SH-SY5Y (cell line): ENCODE measurements at regions not wholly inside any gene's neighbourhood (a gene's known extent, or its start where the extent isn't known, plus 50 kb on each side); places are given as distances from the start of the nearest gene placed in this dataset.
A peak's percentile ranks its signal among the peaks of the same experiment; 100 is the strongest.

Experiments
- GATA2 ChIP-seq: IDR thresholded peaks from 2 replicates; pipeline ENCODE4 v1.6.1; 2011; ENCODE audit warnings: mild to moderate bottlenecking, low read depth, low read length
- GATA3 ChIP-seq: IDR thresholded peaks from 2 replicates; pipeline ENCODE4 v1.6.1; 2011; ENCODE audit warnings: low read depth, mild to moderate bottlenecking, low read length, moderate library complexity

DNA sequence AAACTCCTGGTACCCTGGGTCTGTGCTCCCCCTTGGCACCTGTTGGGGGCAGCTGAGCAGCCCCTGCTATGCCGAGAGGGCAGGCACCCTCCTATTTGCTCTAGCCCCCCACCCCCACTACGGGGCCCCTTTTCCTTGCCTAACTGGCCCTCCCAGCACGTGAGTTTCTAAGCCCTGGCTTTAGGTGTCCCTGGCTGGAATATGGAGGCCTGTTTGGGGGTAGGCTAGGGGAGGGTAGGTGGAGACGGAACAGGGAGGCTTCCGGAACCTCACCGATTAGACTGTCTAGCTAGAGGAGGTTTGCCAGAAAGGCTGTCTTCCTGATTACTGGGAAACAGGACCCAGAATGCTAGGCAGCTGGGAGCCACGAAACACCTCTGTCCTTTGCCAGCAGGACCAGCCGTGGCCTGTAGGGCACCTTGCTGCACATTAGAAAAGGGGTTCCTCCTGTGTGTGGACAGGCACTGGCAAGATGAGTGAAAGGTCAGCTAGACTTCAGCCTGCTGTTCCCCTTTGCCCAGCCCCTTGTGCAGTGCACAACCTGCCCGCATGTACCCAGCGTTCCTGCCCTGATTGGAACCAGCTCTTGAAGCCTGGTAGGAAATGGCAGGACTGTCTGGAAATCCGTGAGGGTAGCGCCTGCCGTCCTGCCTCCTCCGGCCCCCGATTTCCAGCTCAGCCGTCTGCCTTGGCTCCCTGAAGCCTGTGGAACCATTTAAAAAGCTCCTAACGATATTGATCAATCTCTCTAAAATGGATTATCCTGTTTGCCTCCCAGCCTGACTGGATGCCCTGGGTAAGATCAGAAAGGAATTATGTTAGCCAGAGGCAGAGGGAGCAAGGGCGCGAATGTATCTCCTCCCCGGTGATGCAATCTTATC lies 83.4 kb upstream of the GSE1 start:
- no peak for TF ChIP-seq GATA3
- TF ChIP-seq GATA2 = peak; percentile 50; the same call in 1 of the 2 replicates

DNA sequence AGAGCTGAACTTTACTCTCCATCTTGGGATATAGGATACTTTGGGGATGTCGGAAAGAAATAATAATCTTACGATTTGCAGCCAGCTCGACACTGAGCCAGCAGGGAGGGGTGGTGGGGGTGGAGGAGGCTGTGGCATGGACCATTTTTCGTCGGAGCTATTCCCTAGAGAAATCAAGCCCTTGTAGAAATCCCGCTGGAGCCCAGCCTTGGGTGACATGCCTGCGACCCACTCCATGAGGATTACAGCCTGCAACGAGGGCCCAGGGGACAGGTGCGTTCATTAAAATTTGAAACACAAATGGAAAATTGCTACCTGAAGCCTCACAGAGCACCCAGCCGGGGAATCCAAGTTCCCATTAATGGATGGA lies 82.8 kb upstream of the GSE1 start:
- TF ChIP-seq GATA2 (no peak), GATA3 (no peak)

DNA sequence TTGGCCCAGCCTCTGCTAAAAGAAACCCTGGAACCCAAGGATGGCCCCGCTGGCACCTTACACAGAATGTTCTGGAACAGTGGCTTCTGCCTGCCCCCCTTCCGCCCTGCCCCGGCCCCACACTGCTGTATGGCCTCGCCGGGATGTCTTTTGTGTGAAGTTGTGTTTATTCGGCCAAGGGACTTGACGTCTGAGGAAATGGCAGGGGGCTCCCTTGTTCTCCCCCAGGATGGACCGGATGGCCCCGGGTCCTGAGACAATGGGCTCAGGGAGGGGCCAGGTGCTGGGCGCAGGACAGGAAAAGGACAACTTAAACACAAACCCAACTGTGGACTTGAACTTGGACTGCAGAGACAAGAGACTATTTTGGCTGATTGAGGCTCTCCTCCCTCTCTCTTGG lies 81.6 kb upstream of the GSE1 start:
- TF ChIP-seq GATA3 = no peak
- TF ChIP-seq GATA2 = no peak

DNA sequence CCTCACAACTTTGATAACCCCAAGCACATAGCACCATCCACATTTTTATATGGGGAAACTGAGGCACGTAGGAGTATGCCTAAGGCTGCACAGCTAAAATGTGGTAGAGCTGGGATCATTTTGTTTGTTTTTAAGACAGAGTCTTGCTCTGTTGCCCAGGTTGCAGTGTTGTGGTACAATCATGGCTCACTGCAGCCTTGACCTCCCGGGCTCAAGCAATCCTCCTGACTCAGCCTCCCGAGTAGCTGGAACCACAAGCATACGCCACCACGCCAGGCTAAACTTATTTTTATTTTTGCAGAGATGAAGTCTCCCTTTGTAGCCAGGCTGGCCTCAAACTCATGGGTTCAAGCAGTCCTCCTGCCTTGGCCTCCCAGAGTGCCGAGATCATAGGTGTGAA lies 81.0 kb upstream of the GSE1 start:
- no peak for TF ChIP-seq GATA2
- no peak for TF ChIP-seq GATA3

DNA sequence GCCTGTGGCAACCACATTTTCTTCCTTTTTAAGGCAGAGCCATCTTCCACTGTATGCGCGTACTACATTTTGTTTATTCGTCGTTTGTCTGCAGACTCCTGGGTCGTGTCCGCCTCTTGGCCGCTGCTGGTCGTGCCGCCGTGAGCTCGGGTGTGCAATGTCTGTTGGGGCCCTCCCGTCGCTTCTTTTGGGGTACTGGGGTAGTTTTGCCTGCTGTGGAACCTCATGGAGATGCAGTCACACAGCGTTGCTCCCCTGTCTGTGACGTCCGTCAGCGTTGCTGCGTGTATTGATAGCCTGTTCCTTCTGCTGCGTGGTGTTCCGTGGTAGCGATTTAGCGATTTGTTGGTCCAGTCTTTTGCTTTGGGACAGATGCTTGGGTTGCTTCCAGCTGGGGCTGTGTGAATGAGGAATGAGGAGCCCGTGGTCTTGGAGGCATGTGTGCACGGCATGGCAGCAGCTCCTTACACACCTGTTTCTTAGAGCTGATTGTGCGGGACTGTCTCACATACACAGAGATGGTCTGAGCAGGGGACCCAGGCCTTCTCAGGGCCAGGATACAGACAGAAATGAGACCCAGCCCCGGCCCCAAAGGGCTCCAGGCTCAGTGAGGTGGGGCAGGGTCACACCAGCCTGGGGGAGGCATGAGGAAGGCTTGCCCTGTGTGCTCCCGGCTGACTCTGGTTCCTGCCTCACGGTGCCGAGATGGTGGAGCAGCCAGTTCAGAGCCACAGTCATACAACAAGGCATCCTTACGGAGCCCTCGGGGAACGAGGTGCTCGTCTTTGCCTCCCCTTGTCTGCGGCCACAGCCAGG lies 78.4 kb upstream of the GSE1 start:
- no peak for TF ChIP-seq GATA2
- TF ChIP-seq GATA3 = no peak

DNA sequence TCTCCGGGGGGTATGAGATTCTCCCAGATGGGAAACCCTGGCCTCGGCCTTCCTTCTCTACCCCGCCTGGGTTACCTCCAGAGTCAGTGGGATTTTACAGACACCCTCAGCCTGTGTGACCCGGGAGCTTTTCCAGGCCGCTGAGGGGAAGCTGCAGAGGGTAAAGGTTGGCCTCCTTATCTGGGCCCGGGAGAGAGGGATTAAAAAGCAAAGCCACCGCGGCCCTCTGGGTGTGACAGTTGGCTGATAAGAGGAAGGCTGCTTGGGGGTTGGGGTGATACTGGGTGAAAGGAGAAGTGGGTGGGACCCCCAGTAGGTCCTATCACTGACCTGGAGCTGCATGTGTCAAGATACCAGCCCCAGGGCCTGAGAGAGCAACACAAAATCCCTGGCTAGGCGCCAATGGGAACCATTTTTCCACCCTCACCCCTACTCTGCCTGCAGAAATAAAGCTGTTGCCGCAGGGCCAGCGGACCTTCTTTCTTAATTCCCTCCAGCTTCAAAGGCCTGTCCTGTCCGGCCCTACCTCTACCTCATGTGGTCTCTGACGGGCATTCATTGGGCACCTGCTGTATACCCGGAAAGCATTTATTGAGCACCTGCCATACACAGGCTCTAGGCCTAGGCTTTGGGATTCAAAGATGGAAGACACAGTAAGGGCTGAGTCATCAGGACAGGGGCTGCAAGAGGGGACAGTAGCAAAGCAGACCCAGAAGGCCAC lies 77.6 kb upstream of the GSE1 start:
- TF ChIP-seq GATA2 = no peak
- TF ChIP-seq GATA3 = no peak

DNA sequence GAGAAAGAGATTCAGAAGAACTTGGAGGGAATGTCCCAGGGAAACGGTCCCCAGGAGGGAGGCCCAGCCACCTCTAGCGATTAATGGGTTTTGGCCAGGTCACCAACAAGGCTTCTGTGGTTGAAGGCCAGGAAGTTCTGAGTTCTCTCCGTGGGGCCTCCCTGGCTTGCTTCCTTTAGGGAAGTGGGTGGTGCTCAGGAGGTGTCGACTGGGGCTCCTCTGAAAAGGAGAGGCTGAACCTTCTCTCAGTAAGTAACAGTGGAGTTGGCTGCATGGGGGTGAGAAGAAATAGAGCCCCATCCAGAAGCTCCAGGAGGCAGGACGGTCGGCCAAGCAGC lies 77.1 kb upstream of the GSE1 start:
- no peak for TF ChIP-seq GATA2
- TF ChIP-seq GATA3 = no peak

DNA sequence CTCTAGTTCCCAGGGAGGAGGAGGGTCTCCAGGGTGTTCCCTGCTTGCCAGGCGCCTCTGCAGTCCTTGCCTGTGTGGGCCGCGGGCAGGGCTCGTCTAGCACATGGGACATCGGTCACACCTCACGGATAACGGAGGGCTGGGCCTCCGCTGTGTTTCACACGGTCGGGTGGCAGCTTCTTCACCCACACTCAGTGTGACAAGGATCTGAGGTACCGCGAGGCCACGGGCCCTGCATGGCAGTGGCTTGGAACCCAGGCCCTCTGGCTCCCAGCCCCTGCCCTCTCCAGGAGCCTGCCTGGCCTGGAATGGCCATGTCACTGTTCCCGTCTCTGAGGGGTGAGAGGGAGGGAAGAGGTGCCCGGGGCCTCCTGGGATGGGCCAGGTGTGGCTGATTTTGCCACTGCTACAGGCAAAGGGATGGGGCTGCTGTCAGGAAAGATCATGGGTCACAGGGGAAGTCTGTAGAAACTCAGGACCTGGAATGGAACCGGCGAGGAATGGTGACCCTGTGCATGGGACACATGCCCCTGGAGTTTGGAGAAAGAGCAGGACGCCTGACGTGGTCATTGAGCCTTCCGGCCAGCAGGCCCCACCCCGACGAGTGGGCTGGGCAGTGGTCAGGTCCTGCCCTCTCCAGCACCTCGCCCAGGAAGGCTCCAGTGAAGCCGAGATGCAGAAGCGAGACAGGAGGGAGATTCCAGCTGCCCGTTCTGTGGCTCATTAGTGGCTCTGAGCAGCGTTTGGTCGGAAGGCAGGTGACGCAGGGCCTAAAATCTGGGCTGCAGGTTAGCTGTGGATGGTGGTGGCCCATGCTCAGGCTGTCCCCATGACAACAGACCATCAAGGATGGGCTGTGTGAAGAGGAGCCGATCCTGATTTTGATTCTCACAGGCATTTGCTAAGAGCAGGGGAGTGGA lies 76.5 kb upstream of the GSE1 start:
- no peak for TF ChIP-seq GATA2
- TF ChIP-seq GATA3 = no peak

DNA sequence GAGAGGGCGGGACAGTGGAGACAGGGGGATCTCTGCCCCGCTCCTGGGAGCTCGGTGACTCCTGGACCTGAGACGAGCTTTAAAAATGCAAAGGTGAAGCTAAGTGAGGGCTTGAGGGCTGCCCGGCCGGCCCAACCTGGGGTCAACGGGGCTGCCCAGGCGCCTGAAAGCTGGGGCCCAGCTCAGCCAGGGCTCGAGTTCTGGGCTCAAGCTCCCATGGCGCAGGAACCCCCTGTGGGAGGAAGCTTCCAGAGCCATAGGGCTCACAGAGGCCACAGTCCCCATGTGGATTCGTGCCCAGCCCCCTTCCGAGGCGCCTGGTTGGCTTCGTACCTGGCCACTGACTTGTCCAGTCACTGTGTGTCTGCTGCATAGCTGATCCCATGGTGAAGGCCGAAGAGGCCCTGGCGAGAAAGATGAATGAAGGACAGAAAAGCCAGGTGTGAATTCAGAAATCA lies 75.8 kb upstream of the GSE1 start:
- TF ChIP-seq GATA3 (no peak), GATA2 (no peak)

DNA sequence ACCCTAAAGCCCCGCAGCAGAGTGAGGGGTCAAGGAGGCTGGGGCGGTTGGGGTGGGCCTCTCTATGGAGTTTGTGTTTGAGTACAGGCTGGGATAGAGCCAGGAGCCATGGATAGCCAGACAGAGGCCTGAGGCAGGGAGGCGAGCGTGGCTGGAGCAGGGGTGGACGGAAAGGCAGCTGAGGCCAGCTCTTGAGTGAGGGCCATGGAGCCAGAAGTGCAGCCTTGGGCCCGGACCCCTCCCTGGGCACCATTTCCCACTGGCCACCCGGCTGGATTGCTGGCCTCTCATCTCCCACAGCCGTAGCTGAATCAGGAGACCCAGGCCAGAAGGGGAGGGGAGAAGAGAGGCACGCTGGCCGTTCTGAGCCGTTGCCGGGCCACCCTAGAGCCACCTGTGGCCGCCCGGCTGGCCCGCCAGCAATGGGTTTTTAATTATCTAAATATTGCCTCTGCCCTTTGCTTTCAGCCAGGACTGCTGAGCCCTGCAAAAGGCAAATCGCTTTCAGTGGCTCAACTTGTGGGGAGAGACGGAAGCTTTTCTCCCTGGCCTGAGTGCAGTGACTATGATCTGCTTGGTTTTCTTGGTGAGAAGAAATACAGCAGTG lies 75.2 kb upstream of the GSE1 start:
- no peak for TF ChIP-seq GATA2
- TF ChIP-seq GATA3 = no peak

DNA sequence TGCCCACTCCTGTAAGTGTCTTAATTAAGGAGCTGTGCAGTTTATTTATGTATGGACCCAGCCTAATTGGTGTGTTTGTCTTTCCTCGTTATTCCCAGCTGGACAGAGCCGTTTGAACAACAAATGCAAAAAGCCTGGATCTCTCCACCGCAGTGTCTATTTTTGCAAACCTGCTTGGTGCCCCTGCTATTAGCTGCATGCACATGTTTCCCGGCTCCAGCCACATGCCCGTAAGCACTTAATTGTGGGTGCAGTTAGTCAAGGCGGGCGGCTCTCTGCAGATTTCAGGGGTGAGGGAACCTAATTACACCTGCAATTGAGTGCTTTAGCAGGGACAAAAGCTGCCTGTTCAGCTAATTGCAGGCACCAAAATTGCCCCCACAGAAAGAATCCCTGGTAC lies 74.0 kb upstream of the GSE1 start:
- TF ChIP-seq GATA2 = no peak
- no peak for TF ChIP-seq GATA3

DNA sequence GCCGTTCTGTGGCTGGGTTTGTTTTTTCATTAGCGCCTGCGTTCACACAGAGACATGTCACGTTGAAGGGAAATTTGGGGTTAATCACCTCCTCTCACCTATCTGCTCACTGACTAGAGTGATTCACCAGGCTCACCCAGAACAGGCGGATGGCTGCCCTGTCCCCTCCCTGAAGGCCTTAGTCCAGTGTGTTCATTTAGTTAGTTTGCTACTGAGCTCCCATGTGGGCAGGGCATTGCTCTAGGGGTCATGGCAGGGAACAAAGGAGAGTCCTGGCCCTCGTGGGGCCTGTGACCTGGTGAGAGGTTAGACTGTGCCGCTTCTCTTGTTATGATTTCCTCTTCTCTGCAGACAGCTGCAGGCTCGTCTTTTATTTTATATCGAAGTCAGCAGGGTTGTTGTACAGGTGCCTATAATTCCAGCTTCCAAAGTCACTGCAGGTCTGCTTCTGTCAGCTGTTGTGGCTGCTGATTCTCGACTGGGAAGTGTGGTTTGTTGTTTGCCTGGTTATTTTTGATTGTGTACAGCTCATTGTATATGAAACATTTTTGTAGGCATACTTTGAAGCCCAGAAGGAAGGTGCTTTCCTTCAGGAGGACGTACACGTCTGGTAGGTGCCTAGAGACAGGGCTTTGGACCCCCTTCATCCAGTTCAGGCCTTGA lies 73.4 kb upstream of the GSE1 start:
- no peak for TF ChIP-seq GATA2
- TF ChIP-seq GATA3 = no peak

DNA sequence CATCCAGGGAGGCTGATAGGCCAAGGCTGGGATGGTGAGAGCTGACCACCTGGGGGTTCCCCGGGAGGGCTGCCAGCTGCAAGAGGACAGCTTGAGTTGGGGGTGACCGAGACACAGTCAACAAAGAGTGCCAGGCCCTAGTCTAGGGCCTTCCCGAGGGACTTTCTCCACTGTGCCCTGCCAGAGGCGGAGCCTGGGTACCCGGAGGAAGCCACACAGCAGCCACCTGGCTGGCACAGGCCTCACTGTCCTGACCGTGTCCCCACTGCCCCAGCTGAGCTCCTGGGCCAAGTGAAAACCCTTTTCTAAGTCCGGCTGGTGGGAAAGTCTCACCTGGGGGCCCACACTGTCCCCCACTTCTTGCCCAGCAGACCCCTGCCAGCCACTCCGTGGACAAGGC lies 71.9 kb upstream of the GSE1 start:
- TF ChIP-seq GATA3 = no peak
- no peak for TF ChIP-seq GATA2

DNA sequence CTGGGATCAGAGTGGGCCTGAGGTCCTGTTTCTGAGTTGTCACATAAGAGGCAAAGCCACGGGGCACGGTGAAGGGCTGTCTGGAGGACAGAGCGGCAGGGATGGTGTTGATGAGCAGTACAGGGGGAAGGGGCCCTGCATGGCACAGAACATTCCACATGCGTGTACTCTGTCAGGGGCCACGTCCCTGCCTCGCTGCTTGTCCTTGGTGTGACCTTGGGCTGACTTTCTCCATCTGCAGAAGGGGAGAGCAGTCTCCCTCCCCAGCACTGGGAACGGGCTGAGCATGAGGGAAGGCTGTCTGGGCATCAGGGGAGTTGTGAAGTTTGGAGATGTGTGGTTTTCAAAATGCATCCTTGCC lies 71.5 kb upstream of the GSE1 start:
- TF ChIP-seq GATA3 = no peak
- TF ChIP-seq GATA2 = no peak
